Activated B cell treated with CpG ODN at 0.5 μM for 24 hours (primary cell): ENCODE measurements at regions not wholly inside any gene's neighbourhood (a gene's known extent, or its start where the extent isn't known, plus 50 kb on each side); places are given as distances from the start of the nearest gene placed in this dataset.

ENCODE experiments used
- ATAC-seq: fragments of 200-7000 bp; cut with Tn5 transposase; one replicate; pipeline ENCODE4 v1.10.0; 2021; ENCODE audit warnings: low read depth, mild to moderate bottlenecking, moderate library complexity
- CTCF ChIA-PET: fragments of 350-600 bp; sonication (Branson Sonifier 250); formaldehyde crosslinking; loops from one replicate; lab custom pipeline; 2021; ENCODE audit warnings: antibody characterized with exemption; lab: Charles Lee
- POLR2A ChIA-PET: fragments of 350-600 bp; sonication (Branson Sonifier 250); formaldehyde crosslinking; loops from one replicate; lab custom pipeline; 2021; ENCODE audit warnings: antibody characterized with exemption; lab: Charles Lee
- DNase-seq: peaks from one replicate; pipeline ENCODE4 v3.0.0; 2022
- H3K27ac Mint-ChIP-seq: one replicate; pipeline ENCODE4 v1.8.0; 2020; ENCODE audit warnings: mixed read lengths
- H3K27me3 Mint-ChIP-seq: one replicate; pipeline ENCODE4 v1.8.0; 2021; ENCODE audit warnings: mixed read lengths
- H3K36me3 Mint-ChIP-seq: one replicate; pipeline ENCODE4 v1.8.0; 2021; ENCODE audit warnings: low read depth, mixed read lengths
- H3K4me1 Mint-ChIP-seq: one replicate; pipeline ENCODE4 v1.8.0; 2021; ENCODE audit warnings: mixed read lengths
- H3K4me3 Mint-ChIP-seq: one replicate; pipeline ENCODE4 v1.8.0; 2020; ENCODE audit warnings: mild to moderate bottlenecking, mixed read lengths
- H3K9me3 Mint-ChIP-seq: one replicate; pipeline ENCODE4 v1.8.0; 2020; ENCODE audit warnings: mixed read lengths
- intact Hi-C: fragments of 100-400 bp; cut with micrococcal nuclease; formaldehyde crosslinking; loops from one replicate; pipeline ENCODE4 v1.15.1; 2024
- TF ChIP-seq, protein P1 (sequence below): fragments of 200-600 bp; IDR thresholded peaks from one replicate; pipeline ENCODE4 v1.8.0; 2022; ENCODE audit warnings: antibody characterized with exemption, mild to moderate bottlenecking

DNA sequence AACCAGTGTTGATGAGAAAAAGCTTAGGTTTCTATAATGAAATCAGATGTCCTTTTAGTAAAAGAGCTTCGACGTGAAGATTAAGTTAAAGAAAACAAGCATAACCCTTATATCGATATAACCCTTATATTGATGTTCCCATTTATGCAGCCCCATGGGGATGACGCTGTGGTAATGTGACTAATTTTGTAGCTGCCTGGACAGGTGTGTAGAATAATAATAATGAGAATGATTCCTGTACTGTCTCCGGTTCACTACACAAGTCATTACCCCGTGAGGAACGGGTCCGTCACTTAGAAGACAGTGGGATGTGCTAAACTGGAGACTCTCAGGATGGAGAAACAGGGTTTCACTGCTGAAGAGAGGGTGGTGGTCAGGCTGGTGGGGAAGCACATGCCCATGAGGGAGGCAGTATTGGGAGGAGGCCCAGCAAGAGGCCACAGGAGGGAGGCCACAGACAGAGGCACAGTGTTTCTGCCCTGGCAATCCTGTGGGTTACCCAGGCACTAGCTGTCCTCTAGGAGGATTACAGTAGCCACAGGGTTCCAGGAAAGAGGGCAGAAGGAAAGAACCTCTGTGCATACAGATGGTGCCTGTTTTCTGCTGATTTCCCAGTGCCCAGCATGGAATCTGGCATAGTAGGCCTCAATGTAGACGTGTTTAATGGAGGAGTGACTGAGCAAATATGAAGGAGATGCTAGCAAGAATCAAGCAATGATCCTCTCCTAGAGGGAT, 191.1 kb upstream of the TSC22D2 start:
- ChIA-PET CTCF (interaction anchor here (0.9 kb wide), 1 partner anchor 282 kb away, joined by 3 read pairs; no protein-coding TSS in a partner anchor), POLR2A (no interaction called here)
- DNase-seq, result no peak
- TF ChIP-seq, protein P1, sequence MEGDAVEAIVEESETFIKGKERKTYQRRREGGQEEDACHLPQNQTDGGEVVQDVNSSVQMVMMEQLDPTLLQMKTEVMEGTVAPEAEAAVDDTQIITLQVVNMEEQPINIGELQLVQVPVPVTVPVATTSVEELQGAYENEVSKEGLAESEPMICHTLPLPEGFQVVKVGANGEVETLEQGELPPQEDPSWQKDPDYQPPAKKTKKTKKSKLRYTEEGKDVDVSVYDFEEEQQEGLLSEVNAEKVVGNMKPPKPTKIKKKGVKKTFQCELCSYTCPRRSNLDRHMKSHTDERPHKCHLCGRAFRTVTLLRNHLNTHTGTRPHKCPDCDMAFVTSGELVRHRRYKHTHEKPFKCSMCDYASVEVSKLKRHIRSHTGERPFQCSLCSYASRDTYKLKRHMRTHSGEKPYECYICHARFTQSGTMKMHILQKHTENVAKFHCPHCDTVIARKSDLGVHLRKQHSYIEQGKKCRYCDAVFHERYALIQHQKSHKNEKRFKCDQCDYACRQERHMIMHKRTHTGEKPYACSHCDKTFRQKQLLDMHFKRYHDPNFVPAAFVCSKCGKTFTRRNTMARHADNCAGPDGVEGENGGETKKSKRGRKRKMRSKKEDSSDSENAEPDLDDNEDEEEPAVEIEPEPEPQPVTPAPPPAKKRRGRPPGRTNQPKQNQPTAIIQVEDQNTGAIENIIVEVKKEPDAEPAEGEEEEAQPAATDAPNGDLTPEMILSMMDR, result no peak
- peaks cover 6% of the 10 kb centered on the region for H3K4me1 Mint-ChIP-seq
- ATAC-seq, result no peak
- H3K36me3 Mint-ChIP-seq, result no peaks in the 10 kb centered on the region
- peaks cover 5% of the 10 kb centered on the region for H3K9me3 Mint-ChIP-seq
- H3K27ac Mint-ChIP-seq, result no peak overlapping the region
- H3K4me3 Mint-ChIP-seq, result no peak overlapping the region
- intact Hi-C loops, result no loop called here
- peaks cover 40% of the 10 kb centered on the region for H3K27me3 Mint-ChIP-seq

DNA sequence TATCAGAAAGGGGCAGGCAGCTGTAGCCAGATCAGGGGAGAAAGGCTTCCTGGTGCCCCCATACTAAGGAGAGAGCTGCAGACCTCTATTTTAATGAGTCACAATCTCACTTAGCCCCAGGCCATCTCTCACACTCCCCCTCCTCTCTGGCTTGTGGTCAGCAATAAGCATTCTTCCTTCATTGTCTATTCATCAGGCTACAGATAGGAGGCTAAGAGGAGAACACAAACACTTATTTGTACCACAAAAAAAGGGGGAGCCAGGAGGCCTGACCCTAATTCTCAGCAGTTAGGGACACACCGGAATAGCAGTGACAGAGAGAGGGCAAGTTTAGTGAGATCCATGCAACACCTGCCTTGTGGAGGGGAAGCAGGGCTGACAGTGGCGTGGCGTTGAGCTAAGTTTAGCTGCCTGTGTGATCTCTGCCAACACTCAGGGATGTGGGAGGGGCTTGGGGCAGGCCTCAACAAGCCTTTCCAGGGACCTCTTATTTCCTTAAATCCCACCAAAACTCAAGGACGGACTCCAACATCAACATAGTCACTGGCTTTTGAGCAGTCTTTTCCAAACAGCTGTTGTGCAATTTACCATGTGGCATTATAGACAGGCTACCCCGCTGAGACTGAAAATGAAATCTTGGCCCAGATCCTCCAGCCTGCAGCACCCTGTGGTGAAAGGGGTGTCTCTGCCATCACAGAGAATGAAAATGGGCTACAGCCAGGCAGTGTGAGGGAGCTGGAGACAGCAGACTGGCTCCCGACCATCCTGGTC, 191.9 kb upstream of the TSC22D2 start:
- DNase-seq (no peak), ATAC-seq (no peak)
- ChIA-PET POLR2A (no interaction called here), CTCF (interaction anchor here (0.9 kb wide), 1 partner anchor 281 kb away, joined by 3 read pairs; no protein-coding TSS in a partner anchor)
- H3K4me1 Mint-ChIP-seq, result peaks cover 6% of the 10 kb centered on the region
- H3K36me3 Mint-ChIP-seq, result no peaks in the 10 kb centered on the region
- H3K27me3 Mint-ChIP-seq, result peaks cover 33% of the 10 kb centered on the region
- TF ChIP-seq, protein P1, result no peak
- H3K27ac Mint-ChIP-seq, result no peak overlapping the region
- H3K4me3 Mint-ChIP-seq, result no peak overlapping the region
- intact Hi-C loops, result no loop called here
- peaks cover 5% of the 10 kb centered on the region for H3K9me3 Mint-ChIP-seq

DNA sequence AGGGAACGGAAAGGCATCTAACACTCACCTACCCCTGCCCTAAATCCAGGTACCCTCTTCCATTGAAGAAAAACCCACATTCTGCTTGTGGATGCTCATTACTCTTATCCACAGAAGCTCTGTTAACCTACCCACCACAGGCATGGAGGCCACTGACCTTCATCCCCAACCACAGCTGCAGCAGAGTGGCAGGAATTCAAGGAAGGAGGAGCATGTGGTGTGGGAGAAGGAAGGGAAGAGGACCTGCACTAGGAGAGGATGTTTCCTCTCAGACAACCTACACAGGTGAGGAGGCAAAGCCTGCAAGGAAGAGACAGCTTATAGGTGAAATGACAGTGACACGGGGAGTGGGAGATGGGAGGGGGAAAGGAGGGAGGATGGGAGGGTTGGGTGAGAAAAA, 192.5 kb upstream of the TSC22D2 start:
- Mint-ChIP-seq H3K36me3 (no peaks in the 10 kb centered on the region), H3K27me3 (peaks cover 30% of the 10 kb centered on the region), H3K27ac (no peak overlapping the region), H3K4me3 (no peak overlapping the region), H3K4me1 (peaks cover 4% of the 10 kb centered on the region), H3K9me3 (peaks cover 5% of the 10 kb centered on the region)
- CTCF ChIA-PET, result no interaction called here
- DNase-seq (no peak), ATAC-seq (no peak)
- POLR2A ChIA-PET, result no interaction called here
- intact Hi-C loops, result no loop called here
- TF ChIP-seq, protein P1, result no peak

DNA sequence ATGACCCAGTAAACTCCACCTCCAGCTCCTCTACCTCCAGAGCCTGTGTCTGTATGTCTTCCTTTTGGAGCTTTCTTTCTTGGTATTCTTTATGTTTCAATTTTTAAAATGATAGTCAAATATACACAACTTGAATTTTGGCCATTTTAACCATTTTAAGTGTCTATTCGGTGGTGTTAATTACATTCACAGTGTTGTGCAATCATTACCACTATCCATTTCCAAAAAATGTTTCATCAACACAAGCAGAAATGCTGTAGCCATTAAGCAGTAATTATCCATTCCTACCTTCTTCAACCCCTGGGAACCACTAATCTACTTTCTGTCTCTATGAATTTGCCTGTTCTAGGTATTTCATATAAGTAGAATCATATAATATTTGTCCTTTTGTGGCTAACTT, 194.5 kb upstream of the TSC22D2 start:
- Mint-ChIP-seq H3K9me3 (peaks cover 7% of the 10 kb centered on the region), H3K4me1 (no peaks in the 10 kb centered on the region), H3K27ac (no peak overlapping the region), H3K4me3 (no peak overlapping the region), H3K36me3 (no peaks in the 10 kb centered on the region), H3K27me3 (peaks cover 25% of the 10 kb centered on the region)
- CTCF ChIA-PET, result no interaction called here
- POLR2A ChIA-PET, result no interaction called here
- intact Hi-C loops, result no loop called here
- TF ChIP-seq, protein P1, result no peak
- no peak for ATAC-seq
- no peak for DNase-seq

DNA sequence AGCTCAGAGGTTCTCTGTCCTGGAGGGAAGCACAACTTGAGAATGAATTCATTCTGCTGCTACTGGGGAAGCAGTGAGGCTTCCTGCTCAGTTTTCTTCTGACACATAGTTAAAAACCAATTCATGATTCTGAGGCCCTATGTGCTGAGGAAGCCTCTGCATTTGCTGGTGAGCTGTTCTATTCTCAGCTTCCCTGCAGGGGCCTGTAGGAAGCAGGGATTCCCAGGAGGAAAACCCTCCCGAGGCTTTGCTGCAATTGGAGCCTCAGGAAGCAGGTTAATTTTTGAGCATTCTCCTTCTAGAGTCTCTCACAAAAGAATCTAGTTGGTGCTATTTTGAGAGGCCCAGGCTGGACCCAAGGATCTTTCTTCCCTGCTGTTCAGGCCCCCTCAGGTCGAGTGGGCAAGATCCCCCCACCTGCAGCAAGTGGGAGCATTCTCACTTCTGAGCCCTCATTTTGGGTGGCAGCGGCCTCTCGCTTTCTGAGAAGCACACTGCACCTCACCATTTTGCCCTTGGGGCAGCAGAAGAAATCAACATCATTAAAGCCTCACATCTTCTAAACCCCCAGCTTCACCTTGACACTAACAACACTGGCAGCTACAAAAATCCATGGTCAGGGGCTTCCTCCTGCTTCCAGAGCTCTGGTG, 197.5 kb upstream of the TSC22D2 start:
- Mint-ChIP-seq H3K27ac (no peak overlapping the region), H3K4me1 (no peaks in the 10 kb centered on the region), H3K27me3 (peaks cover 23% of the 10 kb centered on the region), H3K9me3 (peaks cover 3% of the 10 kb centered on the region), H3K4me3 (no peak overlapping the region), H3K36me3 (no peaks in the 10 kb centered on the region)
- DNase-seq (no peak), ATAC-seq (no peak)
- TF ChIP-seq, protein P1, result no peak
- ChIA-PET CTCF (no interaction called here), POLR2A (no interaction called here)
- intact Hi-C loops, result no loop called here
